HL-60 (cell line): ENCODE measurements at regions not wholly inside any gene's neighbourhood (a gene's known extent, or its start where the extent isn't known, plus 50 kb on each side); places are given as distances from the start of the nearest gene placed in this dataset.

Experiments used
- DNase-seq, 2 experiments: peaks; one replicate each; pipeline ENCODE4 v3.0.0-alpha.2; 2010 to 2020; ENCODE audit warnings: low read depth in 1 of 2, low spot score in 1 of 2
- H3K27ac ChIP-seq: fragments of 250-450 bp; sonication (Bioruptor Pico); replicated peaks from 2 replicates; pipeline ENCODE4 v1.5.1; 2020; ENCODE audit warnings: mild to moderate bottlenecking, moderate library complexity
- H3K27me3 ChIP-seq: fragments of 250-450 bp; sonication (Bioruptor Pico); 2 replicates; pipeline ENCODE4 v1.5.1; 2021; ENCODE audit warnings: mild to moderate bottlenecking, moderate library complexity; ENCODE audit not compliant: insufficient read depth, poor library complexity, severe bottlenecking
- H3K4me3 ChIP-seq: replicated peaks from 2 replicates; pipeline ENCODE4 v1.5.1; 2011; ENCODE audit warnings: mild to moderate bottlenecking, control low read depth, low read length; ENCODE audit not compliant: insufficient read depth
- GABPA ChIP-seq: IDR thresholded peaks from 2 replicates; pipeline ENCODE4 v1.6.1; 2012; ENCODE audit warnings: low read depth
- POLR2AphosphoS5 ChIP-seq: IDR thresholded peaks from 2 replicates; pipeline ENCODE4 v1.6.1; 2012; ENCODE audit warnings: low read depth
- SPI1 ChIP-seq: IDR thresholded peaks from 2 replicates; pipeline ENCODE4 v1.6.1; 2012; ENCODE audit warnings: low read depth, mild to moderate bottlenecking, borderline replicate concordance
- TF ChIP-seq, protein P1 (sequence below): IDR thresholded peaks from one replicate; pipeline ENCODE4 v1.5.1; 2011; ENCODE audit warnings: low read length, control low read depth, inconsistent platforms; ENCODE audit not compliant: insufficient read depth
- TF ChIP-seq, protein P2 (sequence below): IDR thresholded peaks from 2 replicates; pipeline ENCODE4 v1.6.1; 2012; ENCODE audit warnings: low read depth; ENCODE audit not compliant: insufficient replicate concordance

DNA sequence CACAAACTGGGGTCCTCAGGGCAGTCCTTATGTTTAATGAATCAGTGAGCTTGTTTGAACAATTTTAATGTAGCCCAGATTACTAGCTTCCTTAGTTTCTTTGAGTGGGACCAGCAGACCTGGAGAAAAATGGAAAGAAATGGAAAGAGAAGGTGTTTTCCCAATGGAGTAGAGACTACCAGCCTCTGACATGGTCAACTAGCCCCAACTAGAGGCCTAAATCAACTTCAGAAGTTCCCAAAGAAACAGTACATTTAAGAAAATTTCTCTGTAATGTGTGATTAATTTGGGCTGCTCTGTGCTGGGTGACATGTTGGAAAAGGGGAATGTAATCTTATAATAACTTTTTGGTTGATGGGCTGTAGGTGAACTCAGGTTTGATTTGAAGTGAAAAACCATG is 310.9 kb downstream of the MFSD1 start:
- no peak for DNase-seq
- Histone ChIP-seq H3K27ac (no peak overlapping the region), H3K4me3 (no peak overlapping the region), H3K27me3 (no peaks in the 10 kb centered on the region)
- no peak for TF ChIP-seq POLR2AphosphoS5
- TF ChIP-seq, protein P1, sequence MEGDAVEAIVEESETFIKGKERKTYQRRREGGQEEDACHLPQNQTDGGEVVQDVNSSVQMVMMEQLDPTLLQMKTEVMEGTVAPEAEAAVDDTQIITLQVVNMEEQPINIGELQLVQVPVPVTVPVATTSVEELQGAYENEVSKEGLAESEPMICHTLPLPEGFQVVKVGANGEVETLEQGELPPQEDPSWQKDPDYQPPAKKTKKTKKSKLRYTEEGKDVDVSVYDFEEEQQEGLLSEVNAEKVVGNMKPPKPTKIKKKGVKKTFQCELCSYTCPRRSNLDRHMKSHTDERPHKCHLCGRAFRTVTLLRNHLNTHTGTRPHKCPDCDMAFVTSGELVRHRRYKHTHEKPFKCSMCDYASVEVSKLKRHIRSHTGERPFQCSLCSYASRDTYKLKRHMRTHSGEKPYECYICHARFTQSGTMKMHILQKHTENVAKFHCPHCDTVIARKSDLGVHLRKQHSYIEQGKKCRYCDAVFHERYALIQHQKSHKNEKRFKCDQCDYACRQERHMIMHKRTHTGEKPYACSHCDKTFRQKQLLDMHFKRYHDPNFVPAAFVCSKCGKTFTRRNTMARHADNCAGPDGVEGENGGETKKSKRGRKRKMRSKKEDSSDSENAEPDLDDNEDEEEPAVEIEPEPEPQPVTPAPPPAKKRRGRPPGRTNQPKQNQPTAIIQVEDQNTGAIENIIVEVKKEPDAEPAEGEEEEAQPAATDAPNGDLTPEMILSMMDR = no peak
- TF ChIP-seq, protein P2, sequence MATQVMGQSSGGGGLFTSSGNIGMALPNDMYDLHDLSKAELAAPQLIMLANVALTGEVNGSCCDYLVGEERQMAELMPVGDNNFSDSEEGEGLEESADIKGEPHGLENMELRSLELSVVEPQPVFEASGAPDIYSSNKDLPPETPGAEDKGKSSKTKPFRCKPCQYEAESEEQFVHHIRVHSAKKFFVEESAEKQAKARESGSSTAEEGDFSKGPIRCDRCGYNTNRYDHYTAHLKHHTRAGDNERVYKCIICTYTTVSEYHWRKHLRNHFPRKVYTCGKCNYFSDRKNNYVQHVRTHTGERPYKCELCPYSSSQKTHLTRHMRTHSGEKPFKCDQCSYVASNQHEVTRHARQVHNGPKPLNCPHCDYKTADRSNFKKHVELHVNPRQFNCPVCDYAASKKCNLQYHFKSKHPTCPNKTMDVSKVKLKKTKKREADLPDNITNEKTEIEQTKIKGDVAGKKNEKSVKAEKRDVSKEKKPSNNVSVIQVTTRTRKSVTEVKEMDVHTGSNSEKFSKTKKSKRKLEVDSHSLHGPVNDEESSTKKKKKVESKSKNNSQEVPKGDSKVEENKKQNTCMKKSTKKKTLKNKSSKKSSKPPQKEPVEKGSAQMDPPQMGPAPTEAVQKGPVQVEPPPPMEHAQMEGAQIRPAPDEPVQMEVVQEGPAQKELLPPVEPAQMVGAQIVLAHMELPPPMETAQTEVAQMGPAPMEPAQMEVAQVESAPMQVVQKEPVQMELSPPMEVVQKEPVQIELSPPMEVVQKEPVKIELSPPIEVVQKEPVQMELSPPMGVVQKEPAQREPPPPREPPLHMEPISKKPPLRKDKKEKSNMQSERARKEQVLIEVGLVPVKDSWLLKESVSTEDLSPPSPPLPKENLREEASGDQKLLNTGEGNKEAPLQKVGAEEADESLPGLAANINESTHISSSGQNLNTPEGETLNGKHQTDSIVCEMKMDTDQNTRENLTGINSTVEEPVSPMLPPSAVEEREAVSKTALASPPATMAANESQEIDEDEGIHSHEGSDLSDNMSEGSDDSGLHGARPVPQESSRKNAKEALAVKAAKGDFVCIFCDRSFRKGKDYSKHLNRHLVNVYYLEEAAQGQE = no peak
- TF ChIP-seq SPI1 = no peak
- TF ChIP-seq GABPA = no peak

DNA sequence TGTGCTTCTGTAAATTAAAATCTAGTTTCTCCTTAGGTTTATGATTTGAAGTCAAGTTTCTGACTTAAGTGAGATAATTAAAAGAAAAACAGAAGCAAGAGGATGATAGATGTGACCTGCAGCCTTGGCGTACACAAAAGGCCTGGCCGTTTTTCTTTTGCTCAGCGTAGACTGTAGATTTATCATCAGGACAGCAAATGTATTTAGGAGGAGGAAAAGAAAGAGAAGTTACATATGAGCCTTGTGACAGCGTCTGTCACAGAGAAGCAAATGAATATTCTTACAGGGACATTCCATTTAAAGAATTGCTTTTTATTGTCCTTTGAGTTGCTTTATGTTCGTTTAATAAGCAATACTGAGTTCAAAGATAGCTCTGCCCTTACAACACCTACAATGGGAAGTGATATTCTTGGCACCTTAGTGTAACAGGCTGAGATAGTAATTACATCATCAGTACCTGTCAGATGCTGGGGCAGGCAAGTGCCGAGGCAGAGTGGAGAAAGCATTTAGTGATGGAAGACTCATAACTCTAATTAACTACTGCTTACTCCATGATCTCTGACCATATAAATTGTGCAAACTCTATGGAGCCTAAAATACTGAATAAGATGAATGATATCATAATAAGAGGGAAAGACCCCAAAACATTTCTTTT is 311.5 kb downstream of the MFSD1 start:
- TF ChIP-seq, protein P2 = no peak
- TF ChIP-seq POLR2AphosphoS5 = no peak
- TF ChIP-seq GABPA = no peak
- TF ChIP-seq, protein P1 = no peak
- TF ChIP-seq SPI1 = no peak
- no peak overlapping the region for H3K4me3 ChIP-seq
- DNase-seq = no peak
- H3K27ac ChIP-seq = no peak overlapping the region
- no peaks in the 10 kb centered on the region for H3K27me3 ChIP-seq

DNA sequence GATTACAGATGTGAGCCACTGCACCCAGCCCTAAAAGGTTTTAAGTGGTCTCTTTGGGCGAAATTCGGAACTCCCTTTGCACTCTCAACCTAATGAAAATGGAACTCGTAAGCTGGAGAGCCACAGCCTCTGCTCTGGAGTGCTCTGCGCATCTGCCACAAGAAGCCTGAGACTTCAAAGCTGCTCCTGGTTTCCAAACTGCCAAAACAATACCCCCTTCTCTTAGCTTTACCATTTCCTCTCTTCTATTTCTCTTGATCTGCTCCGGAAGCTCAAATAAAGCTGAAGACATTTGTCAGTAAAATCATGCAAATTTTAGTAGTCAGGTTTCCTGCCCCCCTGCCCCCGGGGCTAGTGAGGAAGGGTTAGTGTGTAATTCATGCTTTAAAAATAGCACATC is 312.7 kb downstream of the MFSD1 start:
- Histone ChIP-seq H3K4me3 (no peak overlapping the region), H3K27me3 (no peaks in the 10 kb centered on the region)
- no peak for DNase-seq

GRCh38 chr3:159123877-159124276 is 322.0 kb downstream of the MFSD1 start:
- Histone ChIP-seq H3K4me3 (no peak overlapping the region), H3K27ac (no peak overlapping the region), H3K27me3 (no peaks in the 10 kb centered on the region)
- TF ChIP-seq, protein P1 = no peak
- no peak for DNase-seq

More for the DNA sequence above, 312.7 kb downstream of the MFSD1 start:
- TF ChIP-seq, protein P1 = no peak
- no peak for TF ChIP-seq POLR2AphosphoS5
- no peak overlapping the region for H3K27ac ChIP-seq
